ENCODE measurements at regions not wholly inside any gene's neighbourhood (a gene's known extent, or its start where the extent isn't known, plus 50 kb on each side); places are given as distances from the start of the nearest gene placed in this dataset.
A peak's percentile ranks its signal among the peaks of the same experiment; 100 is the strongest.

GRCh38 chr9:90502134-90502533, 140.5 kb downstream of the DIRAS2 start:
- Histone ChIP-seq H3K23ac (ENCODE audit: insufficient read length) (no peak overlapping the region), H4K8ac (ENCODE audit: extremely low read depth, insufficient read depth, low read length) (no peak overlapping the region), H3K56ac (replicated peaks; ENCODE audit: insufficient read length, low read depth, low read length) (no peak overlapping the region), H3K23me2 (ENCODE audit: low read depth, low read length) (no peaks in the 10 kb centered on the region), H2AFZ (ENCODE audit: low read length) (peak overlapping the region; percentile 55; the same call in 1 of the 2 replicates), H2BK15ac (ENCODE audit: low read length) (no peak overlapping the region), H2AK5ac (ENCODE audit: low read depth, low read length) (no peak overlapping the region), H3K9ac (replicated peaks in 1 of 4; ENCODE audit: extremely low read depth in 1 of 4, low read depth in 3 of 4, low read length in 3 of 4) (no peak overlapping the region), H2BK5ac (ENCODE audit: low read depth, low read length) (no peak overlapping the region; the same call in 1 of the 2 replicates), H3K14ac (ENCODE audit: insufficient read length) (no peak overlapping the region), H3K18ac (ENCODE audit: extremely low read depth, low read length) (no peak overlapping the region), H2BK120ac (replicated peaks; ENCODE audit: low read depth, low read length) (no peak overlapping the region), H3K4me1 (replicated peaks in 1 of 4; ENCODE audit: control insufficient read depth in 3 of 4, insufficient read depth in 4 of 4, low read length in 3 of 4) (peaks cover 0 to 9% (median 3%) of the 10 kb centered on the region in 4 experiments; a peak in 6 of 7 replicates), H3K79me1 (ENCODE audit: low read depth, low read length) (no peaks in the 10 kb centered on the region), H3K79me2 (ENCODE audit: control insufficient read depth in 1 of 2, insufficient read depth in 2 of 2, low read length in 2 of 2) (no peaks in the 10 kb centered on the region), H3K4me3 (ENCODE audit: extremely low read depth in 1 of 4, insufficient read depth in 2 of 4, low read depth in 3 of 4, low read length in 4 of 4) (no peak overlapping the region), H3K4me2 (ENCODE audit: insufficient read depth in 1 of 2, low read depth in 2 of 2, low read length in 2 of 2) (peak overlapping the region in 1 of 2 experiments; percentile 32; a peak in 1 of 4 replicates), H3K27me3 (replicated peaks in 1 of 4; ENCODE audit: control insufficient read depth in 3 of 4, extremely low read depth in 1 of 4, insufficient read depth in 3 of 4, low read length in 3 of 4) (no peaks in the 10 kb centered on the region), H3K9me3 (ENCODE audit: insufficient read depth in 2 of 2, low read depth in 1 of 2, low read length in 1 of 2) (no peaks in the 10 kb centered on the region), H4K5ac (ENCODE audit: insufficient read length, low read depth, low read length) (no peak overlapping the region), H3K27ac (ENCODE audit: low read depth, low read length) (no peak overlapping the region), H3K4ac (replicated peaks; ENCODE audit: insufficient read length, low read depth, low read length) (no peak overlapping the region), H4K91ac (replicated peaks; ENCODE audit: insufficient read length, low read length) (no peak overlapping the region), H2BK20ac (ENCODE audit: low read length) (no peak overlapping the region), H4K20me1 (replicated peaks in 1 of 2; ENCODE audit: control insufficient read depth in 1 of 2, insufficient read depth in 2 of 2, low read length in 2 of 2) (no peaks in the 10 kb centered on the region), H2BK12ac (ENCODE audit: low read depth, low read length) (no peak overlapping the region), H3K36me3 (ENCODE audit: control insufficient read depth in 2 of 4, insufficient read depth in 4 of 4, low read length in 3 of 4) (no peaks in the 10 kb centered on the region)
- ChIA-PET CTCF (ENCODE audit: partially characterized antibody) (no interaction called here), POLR2A (ENCODE audit: partially characterized antibody) (no interaction called here)
- FAIRE-seq (no peak), DNase-seq (ENCODE audit: low read depth in 1 of 2, low spot score in 2 of 2) (no peak)
- TF ChIP-seq NRF1 (IDR thresholded peaks at IDR 0.05; ENCODE audit: low read depth, low read length) (no peak), MAFK (IDR thresholded peaks at IDR 0.05; ENCODE audit: low read depth, low read length) (no peak), NANOG (IDR thresholded peaks at IDR 0.05; ENCODE audit: insufficient read depth, low read depth, low read length, poor library complexity, severe bottlenecking) (no peak), BRCA1 (IDR thresholded peaks at IDR 0.05; ENCODE audit: low read depth, low read length) (no peak), TCF12 (IDR thresholded peaks at IDR 0.05; ENCODE audit: low read depth, low read length) (no peak), KDM1A (IDR thresholded peaks at IDR 0.05; ENCODE audit: borderline replicate concordance, low read length) (no peak), KDM4A (IDR thresholded peaks at IDR 0.05; ENCODE audit: low read depth, low read length, severe bottlenecking) (no peak), USF2 (IDR thresholded peaks at IDR 0.05; ENCODE audit: low read length) (no peak), HDAC6 (IDR thresholded peaks at IDR 0.05; ENCODE audit: low read depth, low read length) (no peak), CHD1 (IDR thresholded peaks at IDR 0.05; ENCODE audit: low read depth, low read length) (no peak), RBBP5 (IDR thresholded peaks at IDR 0.05; ENCODE audit: borderline replicate concordance, low read depth, low read length) (no peak)
- WGBS, 2 experiments (ENCODE audit: extremely low coverage in 1 of 2, insufficient coverage in 1 of 2, insufficient read length in 1 of 2, insufficient replicate concordance in 2 of 2, low coverage in 1 of 2, low lambda C conversion rate in 2 of 2, missing lambda C conversion rate in 1 of 2), result 76% methylated on average over 4 of the region's 4 CpGs; no CpG with 5 or more reads in 1 of the 2 experiments

All from H1 (cell line).